CD4-positive, alpha-beta T cell treated with Interleukin-10 for 1 hour (primary cell): ENCODE measurements at regions not wholly inside any gene's neighbourhood (a gene's known extent, or its start where the extent isn't known, plus 50 kb on each side); places are given as distances from the start of the nearest gene placed in this dataset.

Source experiments
- DNase-seq: peaks from one replicate; pipeline ENCODE4 v3.0.0-alpha.2; 2020

DNA sequence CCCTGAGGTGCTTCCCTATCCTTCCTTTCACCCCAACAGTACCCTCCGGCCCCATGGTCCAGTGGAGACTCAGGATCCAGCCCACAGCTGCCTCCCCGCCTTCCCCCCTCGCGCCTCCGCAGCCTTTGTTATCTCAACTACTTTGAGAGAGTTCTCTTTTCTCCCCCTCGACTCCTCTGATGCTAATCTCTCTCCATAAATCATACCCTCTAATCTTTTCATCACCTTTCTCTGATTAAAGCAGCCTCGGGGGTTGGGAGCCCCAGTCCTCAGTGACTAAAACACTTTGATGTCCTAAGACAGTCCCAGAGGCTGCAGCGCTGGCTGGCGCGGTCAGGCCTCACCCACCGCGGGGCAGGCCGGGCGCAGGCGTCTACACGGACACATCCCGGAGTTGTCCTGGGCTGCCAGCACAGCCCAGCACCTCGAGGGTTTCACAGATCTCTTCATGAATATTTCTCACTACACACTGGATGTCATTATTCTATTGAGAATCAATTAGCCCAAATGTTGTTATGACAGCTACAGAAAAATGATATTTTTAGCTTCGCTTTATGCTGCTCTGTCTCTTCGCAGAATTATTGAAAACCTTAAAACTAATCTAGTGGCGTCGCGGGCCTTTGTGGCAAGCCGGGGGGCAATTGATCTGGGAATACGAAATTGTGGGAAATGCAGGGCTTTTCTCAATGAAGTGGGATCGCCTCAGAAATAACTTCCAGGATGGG lies 289.5 kb downstream of the RRAGC start:
- no peak for DNase-seq

DNA sequence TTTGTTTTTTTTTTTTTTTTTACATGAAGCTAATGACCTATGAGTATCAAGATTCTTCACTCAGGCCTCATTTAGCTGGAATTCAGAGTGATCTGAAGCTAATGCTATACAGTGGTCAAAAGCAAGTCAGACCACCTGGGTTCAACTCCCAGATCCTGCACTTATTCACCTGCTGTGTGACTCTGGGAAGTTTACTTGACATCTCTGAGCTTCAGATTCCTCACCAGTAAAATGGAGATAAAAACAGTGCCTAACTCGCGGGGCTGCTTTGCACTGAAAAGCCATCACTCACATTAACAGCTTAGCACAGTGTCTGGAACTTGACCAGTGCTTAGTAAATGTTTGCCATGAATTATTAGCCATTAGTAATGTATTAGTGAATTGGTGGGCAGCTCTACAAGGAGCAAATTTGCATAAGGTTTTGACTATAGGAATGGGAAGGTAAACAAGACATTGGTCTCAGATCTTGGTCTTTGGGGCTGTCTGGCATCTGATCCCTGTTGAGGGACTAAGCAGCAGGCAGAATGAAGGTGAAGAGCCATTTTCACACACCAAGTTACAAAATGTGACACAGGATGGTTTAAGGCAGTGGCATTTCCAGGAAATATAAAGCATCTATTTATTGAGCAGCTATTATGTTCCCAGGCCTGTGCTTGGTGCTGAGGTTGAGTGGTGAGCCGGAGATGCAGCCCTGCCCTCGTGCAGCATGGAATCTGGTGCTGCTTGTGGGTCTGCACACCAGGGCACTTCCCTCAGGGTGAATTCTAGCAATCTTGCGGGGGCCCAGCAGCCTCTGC lies 291.3 kb downstream of the RRAGC start:
- no peak for DNase-seq

DNA sequence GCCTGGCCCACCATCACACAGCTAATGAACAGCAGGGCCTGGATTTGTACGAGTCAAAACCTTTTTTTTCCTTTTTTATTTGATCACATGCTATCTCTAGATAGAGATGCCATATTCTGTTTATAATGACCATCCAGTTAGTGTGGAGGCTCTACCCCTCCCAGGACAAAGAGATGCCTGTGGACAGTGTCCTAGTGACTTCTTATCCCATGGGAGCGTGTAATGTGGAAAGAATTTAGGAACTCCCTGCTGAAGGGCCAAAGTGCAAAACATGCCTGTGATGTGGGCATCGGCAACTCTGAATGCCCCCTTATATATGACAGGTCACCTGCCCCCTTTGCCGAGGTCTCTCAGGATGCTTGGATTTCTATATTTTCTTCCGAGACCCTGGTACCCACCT lies 292.2 kb downstream of the RRAGC start:
- DNase-seq, result no peak

DNA sequence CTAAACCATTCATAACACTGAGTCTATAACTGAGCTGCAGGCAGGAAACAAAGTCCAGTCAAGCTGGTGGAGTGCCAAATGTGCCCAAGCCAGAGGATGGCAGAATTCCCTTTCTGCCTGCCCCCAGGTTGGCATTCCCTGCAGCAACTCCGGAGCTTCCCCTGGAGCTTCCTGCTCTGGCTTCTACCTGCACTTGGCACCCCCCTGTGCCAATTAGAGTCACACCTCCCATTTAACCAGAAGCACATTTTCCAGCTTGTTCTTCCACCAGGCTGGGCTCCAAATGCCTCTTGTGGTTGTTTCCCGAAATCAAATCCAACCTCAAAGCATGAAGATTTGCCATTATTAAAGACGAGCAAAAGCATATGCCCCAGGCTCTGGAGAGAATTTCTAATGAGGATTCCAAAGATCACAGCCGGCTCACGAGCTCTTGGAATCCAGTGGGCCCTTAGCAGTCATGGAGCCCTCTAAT lies 294.5 kb downstream of the RRAGC start:
- DNase-seq, result no peak

DNA sequence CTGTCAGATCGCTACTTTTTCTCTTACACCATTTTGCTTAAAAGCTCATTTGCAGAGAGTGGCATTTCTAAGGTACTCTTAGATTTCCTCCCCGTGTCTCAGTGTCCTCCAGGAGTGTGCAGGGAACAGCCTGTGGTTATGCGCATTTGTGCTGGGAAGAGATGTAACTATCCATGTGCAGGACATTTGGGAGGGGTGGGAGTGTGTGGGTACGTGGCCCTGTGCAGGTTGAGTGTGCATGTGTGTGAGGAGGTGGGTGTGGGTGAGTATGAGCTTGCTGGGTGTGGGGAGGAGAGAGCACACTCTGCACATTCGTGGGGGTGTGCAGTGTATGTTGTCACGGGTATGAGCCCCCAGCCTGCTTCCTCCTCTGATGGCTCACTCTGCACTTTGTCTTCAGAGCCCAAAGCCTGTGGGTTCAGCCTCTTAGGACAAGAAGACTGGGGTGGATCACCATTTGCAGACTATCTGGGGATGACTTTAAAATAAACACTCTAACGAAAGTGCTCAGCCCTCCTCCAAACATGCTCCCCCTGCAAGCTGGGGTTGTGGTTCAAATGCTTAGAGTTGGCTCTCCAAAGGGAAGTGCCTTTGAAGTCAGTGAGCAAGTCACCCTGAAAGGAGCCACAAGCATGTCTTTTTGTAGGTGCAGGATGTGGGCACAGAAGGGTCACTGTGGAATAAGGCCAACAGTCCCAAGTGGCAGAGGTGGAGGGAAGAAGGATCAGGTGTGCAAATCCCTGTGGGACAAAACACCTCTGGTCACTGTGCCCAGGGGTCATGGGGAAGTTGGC lies 295.4 kb downstream of the RRAGC start:
- no peak for DNase-seq

DNA sequence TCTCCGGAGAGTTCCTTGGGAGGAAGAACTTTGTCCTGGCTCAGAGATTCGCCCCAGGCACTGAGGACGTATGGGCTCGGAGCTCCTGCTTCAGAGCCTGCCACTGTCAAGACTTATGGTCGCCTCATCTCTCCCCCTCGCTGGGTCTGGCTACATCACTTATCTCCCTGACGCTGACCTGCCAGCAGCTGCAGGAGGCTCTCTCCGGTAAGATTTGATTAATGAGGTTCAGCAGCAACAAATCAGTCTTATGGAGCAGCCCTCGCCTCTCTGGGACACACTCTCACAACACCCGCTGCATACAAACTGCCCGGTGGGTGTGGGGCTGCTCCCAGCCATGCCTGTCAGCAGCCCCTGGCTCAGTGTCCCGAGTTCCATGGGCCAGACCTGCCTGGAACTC lies 297.8 kb downstream of the RRAGC start:
- DNase-seq, result no peak

DNA sequence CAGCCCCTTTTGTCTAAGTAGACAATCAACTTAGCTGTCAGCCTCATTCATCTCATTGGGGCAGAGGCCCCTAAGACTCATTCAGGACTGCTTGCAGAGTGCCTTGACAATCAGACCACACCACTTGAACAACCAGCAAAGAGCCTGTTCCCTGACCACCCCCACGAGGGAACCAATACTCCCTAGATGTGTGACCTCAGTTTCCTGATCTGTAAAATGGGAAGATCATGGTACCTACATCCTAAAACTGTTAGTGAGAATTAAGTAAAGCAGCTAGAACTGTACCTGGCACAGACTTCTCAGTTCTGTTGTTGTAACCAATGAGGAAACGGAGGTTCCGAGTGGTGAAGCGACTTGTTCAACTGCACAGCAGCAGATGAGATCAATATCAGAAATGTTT lies 298.5 kb downstream of the RRAGC start:
- no peak for DNase-seq

DNA sequence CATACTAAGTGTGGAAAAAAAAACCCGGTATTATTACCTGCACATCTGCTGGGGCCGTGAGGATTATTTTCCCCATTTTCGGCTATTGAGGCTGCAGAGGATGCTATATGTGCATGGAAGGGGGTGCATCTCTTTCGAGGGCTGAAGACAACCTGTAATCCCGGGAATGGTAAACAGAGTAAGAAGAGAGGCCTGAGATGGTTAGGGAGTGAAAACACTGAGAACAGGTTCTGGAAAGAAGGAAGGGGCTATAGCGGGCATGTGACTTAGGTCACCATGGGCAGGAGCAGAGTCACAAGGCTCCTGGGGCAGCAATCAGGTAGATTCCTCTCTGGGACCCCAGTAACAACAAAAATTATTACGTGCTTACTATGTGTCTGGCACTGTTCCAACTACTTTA lies 299.1 kb downstream of the RRAGC start:
- DNase-seq, result no peak

DNA sequence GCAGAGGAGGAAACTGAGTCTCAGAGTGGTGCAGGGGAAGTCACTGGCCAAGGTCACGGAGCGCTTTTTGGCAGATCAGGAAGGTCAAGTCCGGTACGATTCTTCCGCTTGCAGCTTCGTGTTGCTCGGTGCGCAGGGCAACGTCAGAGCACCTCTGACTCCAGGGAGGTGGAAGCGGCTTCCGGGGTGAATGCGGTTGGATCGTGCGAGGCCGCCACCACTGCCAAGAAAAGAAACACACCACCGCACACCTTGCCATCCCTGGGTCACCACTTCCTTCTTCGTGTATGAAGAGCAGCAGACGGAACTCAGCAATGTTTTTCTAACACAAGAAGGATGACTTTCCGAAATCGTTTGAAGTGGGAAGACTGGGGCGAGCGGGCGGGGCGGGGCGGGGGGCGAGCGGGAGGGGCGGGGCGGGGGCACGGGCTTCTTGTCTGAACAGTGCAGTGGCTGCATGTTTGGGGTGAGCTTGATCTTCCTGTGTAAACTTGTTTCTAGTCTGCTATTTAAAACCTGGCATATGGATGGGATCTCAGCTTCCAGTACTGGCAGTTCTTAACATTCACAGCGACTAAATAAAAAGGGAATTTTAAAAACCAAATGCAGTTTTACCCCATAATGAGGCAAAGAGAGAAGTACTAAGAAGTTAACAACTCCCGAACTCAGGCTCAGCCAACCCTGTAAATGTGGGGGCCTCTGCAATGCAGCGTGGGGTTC lies 300.0 kb downstream of the RRAGC start:
- peak; percentile 85 for DNase-seq

DNA sequence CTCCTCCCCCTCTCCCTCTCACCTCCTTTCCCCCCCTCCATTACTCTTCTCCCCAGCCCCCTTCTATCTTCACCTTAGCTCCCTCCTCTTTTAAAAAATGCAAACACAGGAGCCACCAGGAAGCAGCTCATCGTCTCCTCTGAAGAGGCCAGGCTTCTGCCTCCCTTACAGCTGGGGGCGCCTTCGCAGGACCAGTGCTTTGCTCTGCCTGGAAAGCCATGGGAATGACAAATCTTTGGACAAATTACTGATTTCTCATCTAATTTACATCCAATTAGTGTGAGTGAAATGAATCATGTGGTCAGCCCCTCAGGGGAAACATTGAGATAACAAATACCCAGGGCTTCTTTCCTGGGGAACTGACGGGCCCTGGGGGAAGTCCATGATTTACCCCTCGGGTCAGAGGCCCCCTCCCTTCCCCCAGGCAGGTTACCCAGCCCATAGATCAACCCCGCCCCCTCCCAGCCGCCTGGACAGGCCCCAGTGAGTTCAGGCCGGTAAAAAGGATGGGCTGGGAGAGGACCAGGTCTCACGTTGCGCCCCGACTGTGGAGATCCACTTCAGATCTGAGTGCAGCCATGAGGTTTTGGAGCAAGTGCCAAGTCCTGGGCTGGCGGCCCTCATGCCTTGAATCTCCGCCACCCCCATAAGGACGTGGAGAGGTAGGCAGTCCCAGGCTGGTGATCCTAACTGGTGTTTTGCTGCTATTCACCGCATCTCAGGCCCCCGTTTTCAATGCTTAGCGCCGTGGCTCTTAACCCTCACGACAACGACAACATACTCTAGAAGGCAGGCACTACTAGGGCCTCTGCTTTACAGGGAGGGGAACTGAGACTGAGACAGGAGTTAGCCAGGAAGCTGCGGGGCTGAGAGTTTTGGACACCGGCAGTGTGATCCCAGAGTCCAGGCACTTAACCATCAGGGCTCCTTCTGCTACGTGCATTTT lies 300.8 kb downstream of the RRAGC start:
- DNase-seq, result no peak

DNA sequence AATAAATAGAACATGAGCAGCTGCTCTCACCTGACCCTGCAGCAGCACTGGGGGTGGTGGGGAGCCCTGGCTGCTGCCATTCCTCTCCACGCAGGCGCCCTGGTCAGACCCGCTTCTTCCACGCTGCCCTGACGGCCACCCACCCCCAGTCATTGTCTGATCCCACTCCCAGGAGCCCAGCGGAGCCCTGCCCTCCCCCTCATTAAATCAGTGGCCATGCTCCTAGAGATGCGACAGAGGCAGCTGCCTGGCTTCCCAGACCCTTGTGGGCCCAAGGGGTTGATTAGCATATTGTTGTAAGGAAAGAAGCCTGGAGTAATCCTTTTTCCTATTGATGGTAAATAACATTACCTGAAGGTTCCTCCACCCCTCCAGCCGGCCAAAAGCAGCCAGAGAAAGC lies 301.5 kb downstream of the RRAGC start:
- no peak for DNase-seq

DNA sequence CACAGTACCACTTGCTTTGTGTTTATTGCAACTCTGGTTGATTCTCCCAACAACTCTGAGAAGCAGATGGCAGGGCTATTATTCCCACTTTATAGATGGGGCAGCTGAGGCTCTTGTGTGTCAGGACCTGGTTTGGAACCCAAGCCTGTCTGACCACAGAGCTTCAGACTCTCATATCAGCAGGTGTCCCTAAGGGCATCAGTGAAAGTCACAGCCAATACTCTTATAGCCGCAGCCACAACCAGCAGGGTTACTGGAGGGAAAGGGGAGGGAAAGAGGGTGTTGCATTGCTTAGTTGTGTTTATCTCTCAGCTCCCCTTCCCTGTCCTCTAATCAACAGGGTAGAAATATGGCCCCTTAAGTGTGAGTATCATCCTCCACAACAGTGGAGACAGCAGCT lies 304.0 kb downstream of the RRAGC start:
- no peak for DNase-seq

DNA sequence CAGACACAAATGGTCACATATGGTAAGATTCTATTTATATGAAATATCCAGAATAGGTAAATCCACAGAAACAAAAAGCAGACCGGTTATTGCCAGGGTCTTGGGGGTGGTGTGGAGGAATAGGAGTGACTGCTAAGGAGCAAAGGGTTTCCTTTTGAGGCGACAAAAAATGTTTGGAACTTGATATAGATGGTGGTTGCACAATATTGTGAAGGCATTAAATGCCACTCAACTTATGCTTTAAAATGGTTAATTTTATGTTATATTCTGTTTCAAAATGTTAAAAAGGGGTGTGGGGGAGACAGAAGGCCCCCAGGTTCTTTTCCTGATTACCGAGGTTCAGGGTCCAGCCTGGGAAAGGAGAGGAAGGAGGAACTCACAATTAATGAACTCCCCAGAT lies 304.4 kb downstream of the RRAGC start:
- no peak for DNase-seq

DNA sequence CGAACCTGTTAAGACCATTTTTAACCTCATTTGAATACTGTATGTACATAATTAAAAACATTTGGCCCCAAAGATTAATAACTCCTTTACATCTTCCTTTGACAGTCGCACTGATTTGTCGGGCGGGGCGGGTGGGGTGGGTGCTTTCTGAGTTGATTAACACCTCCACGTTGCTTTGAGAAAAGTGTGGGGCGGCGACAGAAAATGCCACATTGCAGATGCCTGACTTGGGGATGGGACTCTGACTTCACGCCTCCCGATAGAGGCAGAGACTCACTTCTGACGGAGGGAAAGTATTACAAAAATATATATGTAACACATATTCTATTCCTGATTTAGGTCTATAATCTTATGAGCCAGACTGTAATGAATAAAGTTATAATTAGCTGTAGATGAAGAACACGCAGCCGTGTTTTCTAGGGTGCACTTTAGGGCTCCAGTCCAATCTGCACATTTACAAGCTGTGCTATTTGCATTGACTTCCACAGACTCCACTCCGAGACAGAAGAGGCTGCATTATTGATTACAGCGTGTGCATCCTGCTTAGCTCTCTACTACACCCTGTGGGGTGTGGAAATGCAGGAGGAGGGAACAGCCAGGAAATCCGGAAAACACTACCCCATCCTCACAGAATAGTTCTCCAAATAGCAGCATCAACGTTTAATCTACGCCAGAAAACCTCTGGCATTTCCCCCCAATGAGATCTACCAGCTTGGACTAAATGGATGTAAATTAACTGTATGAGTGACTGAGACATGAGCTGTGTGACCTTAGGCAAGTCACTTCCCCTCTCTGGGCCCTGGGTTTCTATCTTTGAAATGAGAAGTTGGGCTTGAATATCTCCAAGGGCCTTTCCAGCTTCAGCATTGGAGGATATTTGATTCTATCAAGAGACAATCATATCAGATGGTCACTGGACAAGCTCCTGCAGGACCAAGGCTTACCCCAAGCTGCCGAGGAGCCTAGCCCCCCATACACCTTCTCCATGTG lies 308.0 kb downstream of the RRAGC start:
- DNase-seq, result no peak

DNA sequence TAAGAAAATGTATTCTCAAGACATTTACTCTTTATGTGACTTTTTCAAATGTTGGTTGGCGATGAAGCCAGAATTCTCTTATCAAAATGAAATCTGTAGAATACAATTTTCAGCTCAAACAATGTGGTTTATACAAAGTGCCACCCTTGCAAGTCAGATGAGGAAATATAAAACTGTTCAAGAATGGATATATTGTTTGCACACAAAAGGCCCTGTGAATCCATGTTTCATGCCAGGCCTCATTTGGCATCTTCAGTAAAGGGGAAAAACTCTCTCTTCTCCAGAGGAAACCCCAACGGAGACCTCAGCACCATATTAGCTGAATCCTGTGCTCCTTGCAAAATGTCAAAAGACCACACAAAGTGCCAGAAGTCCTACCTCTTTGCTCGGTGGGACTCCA lies 310.4 kb downstream of the RRAGC start:
- DNase-seq, result no peak

DNA sequence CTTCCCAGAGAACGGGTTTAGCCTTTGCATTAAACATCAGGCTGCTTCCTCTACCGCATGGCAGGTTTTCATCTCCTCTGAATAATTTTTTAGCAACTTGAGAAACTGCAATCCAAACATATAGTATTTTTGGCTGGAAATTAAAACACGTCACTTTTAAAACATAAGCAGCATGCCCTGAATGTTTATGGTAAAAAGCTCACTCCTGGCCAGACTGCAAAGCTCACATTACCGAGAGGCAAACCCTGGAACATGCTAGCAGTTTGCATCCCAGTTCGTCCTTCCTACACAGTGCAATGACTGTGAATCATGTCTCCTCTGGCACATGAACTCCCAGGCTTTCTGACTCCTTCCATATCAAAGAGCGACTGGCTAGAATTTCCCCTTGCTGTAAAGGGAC lies 312.3 kb downstream of the RRAGC start:
- no peak for DNase-seq

DNA sequence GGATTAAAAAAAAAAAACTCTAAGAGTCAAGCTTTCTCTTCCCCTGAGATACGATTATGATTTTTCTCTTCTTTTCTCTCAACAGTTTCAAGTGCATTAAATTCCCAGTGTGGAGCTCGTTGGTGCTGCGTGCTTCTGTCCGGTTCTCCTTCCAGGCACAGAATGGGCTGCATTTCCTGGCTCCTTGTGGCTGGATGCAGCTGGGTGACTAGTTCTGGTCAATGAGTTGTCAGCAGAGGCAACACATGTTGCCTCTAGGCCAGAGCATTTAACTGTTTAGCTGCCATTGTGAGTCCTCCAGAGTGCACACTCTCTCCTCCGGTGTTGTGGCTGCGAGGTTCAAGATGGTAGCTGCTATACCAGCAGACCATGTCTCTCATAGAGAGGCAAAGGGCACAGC lies 312.9 kb downstream of the RRAGC start:
- DNase-seq, result no peak

DNA sequence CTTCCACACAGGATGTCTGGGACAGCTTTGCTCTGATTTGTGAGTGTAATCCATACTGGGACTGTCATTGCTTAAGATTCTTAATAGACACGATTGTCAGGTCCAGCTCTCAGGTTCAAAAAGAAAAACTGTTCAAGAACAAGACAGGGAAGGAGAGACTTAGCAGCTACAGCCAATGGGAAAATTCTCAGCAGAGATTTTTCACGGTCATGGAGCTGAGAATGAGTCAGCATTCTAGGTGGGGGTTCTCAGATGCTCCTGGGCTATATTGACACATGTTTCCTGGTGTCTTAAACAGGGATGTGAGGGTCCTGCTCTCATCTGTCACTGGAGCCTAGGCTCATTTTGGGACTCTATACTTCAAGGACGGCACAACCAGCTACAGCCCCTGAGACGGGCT lies 318.3 kb downstream of the RRAGC start:
- DNase-seq, result no peak

DNA sequence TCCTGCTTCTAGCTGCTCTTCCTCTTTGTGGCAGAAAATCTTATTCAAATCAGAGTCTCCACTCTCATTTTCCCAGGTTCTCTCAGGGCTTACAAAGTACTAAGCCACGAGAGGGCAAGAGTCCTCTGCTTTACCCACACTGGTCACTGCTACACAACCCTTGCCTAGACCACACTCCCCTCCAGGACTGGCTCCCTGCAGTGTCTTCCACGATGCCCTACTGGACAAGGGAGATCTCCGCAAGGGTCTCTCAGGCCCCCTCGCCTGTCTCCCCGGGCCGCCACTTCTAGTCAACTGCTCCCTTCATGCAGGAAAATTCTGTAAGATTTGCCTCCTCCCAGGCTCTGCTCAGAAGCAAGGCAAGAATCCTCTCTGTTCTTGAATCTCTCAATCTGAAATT lies 319.6 kb downstream of the RRAGC start:
- no peak for DNase-seq

DNA sequence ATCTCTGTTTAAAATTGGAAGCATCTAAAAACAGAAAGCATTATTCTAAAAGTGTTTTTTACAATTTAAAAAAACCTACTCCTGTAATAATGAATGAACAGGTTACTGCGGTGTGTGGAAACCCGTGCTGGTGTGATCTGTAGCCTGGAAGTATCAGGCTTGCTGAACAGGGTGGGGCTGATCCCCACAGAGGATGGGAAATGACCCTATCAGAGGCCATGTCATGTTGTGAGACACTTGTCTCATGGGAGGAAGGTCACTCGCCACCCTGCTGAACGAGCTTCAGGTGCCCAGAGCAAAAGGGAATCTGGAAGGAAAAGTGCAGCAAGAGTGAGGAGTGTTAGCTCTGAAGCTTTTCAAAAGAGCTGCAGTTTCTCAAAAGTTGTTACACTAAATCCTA lies 320.7 kb downstream of the RRAGC start:
- DNase-seq, result no peak

DNA sequence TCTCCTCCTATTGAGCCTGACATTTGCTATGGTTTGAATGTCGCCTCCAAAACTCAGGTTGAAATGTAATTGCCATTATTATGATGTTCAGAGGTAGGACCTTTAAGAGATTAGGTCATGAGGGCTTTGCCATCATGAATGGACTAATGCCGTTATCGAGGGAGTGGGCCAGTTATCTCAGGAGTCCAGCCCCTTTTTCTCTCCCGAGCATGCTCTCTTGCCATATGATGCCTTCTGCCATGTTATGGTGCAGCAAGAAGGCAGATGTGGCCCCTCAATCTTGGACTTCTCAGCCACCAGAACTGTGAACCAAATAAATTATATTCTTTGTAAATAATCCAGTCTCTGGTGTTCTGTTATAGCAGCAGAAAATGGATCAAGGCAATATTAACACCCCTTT lies 323.5 kb downstream of the RRAGC start:
- no peak for DNase-seq
